ENCODE measurements at regions not wholly inside any gene's neighbourhood (a gene's known extent, or its start where the extent isn't known, plus 50 kb on each side); places are given as distances from the start of the nearest gene placed in this dataset.

GRCh38 chr3:182521339-182521738 is 272.0 kb upstream of the ATP11B start:
- TF ChIP-seq CTCF (IDR thresholded peaks at IDR 0.05) (no peak), POLR2A (IDR thresholded peaks at IDR 0.05) (no peak), POLR2AphosphoS5 (IDR thresholded peaks at IDR 0.05) (no peak), EP300 (IDR thresholded peaks at IDR 0.05) (no peak)

All from suprapubic skin (tissue), 4 donors.